Common myeloid progenitor, CD34-positive (primary cell): ENCODE measurements at regions not wholly inside any gene's neighbourhood (a gene's known extent, or its start where the extent isn't known, plus 50 kb on each side); places are given as distances from the start of the nearest gene placed in this dataset.

Experiments used
- CTCF ChIA-PET: fragments of 350-600 bp; sonication (Branson Sonifier 250); formaldehyde crosslinking; loops from one replicate; lab custom pipeline; 2021; ENCODE audit warnings: antibody characterized with exemption; lab: Charles Lee
- POLR2A ChIA-PET: fragments of 350-600 bp; sonication (Branson Sonifier 250); formaldehyde crosslinking; loops from one replicate; lab custom pipeline; 2021; ENCODE audit warnings: antibody characterized with exemption; lab: Charles Lee
- DNase-seq, 3 donors: peaks; one replicate each; pipeline versions ENCODE4 v3.0.0 to v3.0.0-alpha.2; 2013
- H3K27ac ChIP-seq, 2 experiments: 1 replicate in 1 of 2; 2 replicates in 1 of 2; pipeline ENCODE4 v1.7.0; 2013; ENCODE audit warnings: inconsistent platforms in 2 of 2, low read length in 2 of 2, mild to moderate bottlenecking in 2 of 2, low read depth in 1 of 2, moderate library complexity in 1 of 2; ENCODE audit not compliant: severe bottlenecking in 2 of 2, insufficient read depth in 1 of 2, poor library complexity in 1 of 2
- H3K27me3 ChIP-seq, 5 experiments: replicated peaks in 2 of 5; 1 replicate in 3 of 5; 2 replicates in 2 of 5; pipeline versions ENCODE4 v1.6.1 to v1.7.0; 2013; ENCODE audit warnings: low read length in 4 of 5, mild to moderate bottlenecking in 2 of 5, moderate library complexity in 2 of 5, inconsistent platforms in 1 of 5; ENCODE audit not compliant: insufficient read depth in 5 of 5, control insufficient read depth in 4 of 5
- H3K36me3 ChIP-seq, 4 experiments: 1 replicate in 2 of 4; 2 replicates in 2 of 4; pipeline versions ENCODE4 v1.6.1 to v1.7.0; 2013; ENCODE audit warnings: low read length in 3 of 4, control low read depth in 1 of 4, mild to moderate bottlenecking in 1 of 4; ENCODE audit not compliant: control insufficient read depth in 4 of 4, insufficient read depth in 4 of 4
- H3K4me1 ChIP-seq, 4 experiments: 1 replicate in 3 of 4; 2 replicates in 1 of 4; pipeline versions ENCODE4 v1.6.1 to v1.7.1; 2013; ENCODE audit warnings: low read length in 3 of 4, mild to moderate bottlenecking in 3 of 4, control low read depth in 1 of 4, inconsistent platforms in 1 of 4, moderate library complexity in 1 of 4; ENCODE audit not compliant: control insufficient read depth in 4 of 4, insufficient read depth in 4 of 4; ENCODE audit errors: control extremely low read depth in 1 of 4
- H3K4me3 ChIP-seq, 7 experiments: 1 replicate in 4 of 7; 2 replicates in 3 of 7; pipeline versions ENCODE4 v1.5.1 to v1.7.0; 2013; ENCODE audit warnings: mild to moderate bottlenecking in 7 of 7, low read length in 6 of 7, moderate library complexity in 6 of 7, inconsistent platforms in 2 of 7, low read depth in 2 of 7, control low read depth in 1 of 7; ENCODE audit not compliant: insufficient read depth in 4 of 7, control insufficient read depth in 1 of 7; ENCODE audit errors: extremely low read depth in 1 of 7
- H3K9me3 ChIP-seq, 5 experiments: 1 replicate in 4 of 5; 2 replicates in 1 of 5; pipeline versions ENCODE4 v1.6.1 to v1.7.1; 2013; ENCODE audit warnings: low read length in 4 of 5, mild to moderate bottlenecking in 2 of 5, inconsistent platforms in 1 of 5, low read depth in 1 of 5, moderate library complexity in 1 of 5; ENCODE audit not compliant: control insufficient read depth in 4 of 5, insufficient read depth in 2 of 5; ENCODE audit errors: control extremely low read depth in 1 of 5
- WGBS: methylation state at CpG from one replicate; pipeline ENCODE4 v1.1.5; 2013; ENCODE audit not compliant: insufficient coverage; 5-methylcytosine and 5-hydroxymethylcytosine counted together

DNA sequence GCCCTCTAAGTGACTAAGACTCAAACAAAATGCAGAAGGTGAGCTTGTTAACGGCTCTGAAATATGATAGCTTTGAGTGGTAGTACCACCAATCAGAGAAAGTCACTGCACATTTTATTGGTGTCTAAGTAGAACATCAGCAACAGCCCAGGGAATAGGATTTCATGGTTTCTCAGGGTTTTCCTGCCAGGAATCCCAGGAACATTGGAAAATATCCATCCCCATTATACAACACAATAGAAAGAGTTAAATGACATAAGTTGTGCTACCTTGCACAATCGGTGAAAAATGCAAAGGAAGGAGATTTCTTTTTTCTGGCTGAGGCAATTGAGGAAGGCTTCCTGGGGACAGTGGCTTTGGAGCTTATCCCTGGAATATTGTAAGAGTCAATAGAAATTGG lies 283.1 kb downstream of the HLX start:
- 60% methylated on average over 1 of the region's 2 CpGs for WGBS
- Histone ChIP-seq H3K9me3 (no peaks in the 10 kb centered on the region), H3K4me3 (no peak overlapping the region), H3K4me1 (peaks cover 18 to 31% (median 26%) of the 10 kb centered on the region in 4 experiments), H3K27me3 (peaks cover 0 to 2% (median 0%) of the 10 kb centered on the region in 5 experiments), H3K36me3 (no peaks in the 10 kb centered on the region), H3K27ac (no peak overlapping the region)
- DNase-seq = no peak
- ChIA-PET POLR2A (no interaction called here), CTCF (no interaction called here)

DNA sequence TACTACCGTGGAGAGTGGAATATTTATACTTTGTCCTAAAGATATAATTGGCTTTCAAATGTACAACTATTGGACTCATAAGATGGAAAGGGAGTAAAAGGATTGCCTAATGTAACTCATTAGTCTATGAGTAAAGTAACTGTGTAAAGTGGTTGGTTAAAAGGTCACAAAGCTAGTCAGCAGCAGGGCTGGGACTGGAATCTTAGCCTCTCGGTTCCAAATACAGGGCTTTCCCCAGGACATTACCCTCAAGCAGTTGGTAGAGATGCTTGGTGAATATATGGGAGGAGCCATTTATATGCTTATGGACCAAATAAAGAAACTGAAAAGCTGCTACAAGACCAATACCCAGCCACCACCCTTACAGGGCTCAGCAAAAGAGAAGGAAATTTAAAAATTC lies 283.7 kb downstream of the HLX start:
- POLR2A ChIA-PET = no interaction called here
- no CpG with 5 or more reads among the region's 2 CpGs for WGBS
- CTCF ChIA-PET = no interaction called here

DNA sequence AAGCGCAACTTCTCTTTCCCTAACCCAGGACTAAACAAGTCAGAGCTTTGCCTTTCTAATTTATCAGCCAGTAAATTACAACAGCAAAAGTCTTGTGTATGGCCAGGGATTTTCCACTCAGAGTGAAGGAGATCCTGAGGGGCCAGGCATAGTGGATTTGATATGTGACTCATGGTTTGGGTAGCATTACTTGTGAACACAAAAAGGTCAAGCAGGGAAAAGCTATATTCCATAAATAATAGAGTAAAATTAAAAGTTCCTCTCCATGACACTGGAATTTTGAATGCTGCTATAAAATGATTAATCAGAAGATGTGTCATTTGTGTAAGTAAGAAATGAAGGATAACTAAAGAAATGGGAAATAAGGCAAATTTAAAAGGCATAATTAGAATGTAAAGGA lies 284.8 kb downstream of the HLX start:
- no peak for DNase-seq
- Histone ChIP-seq H3K4me3 (no peak overlapping the region), H3K36me3 (no peaks in the 10 kb centered on the region), H3K27me3 (peaks cover 0 to 2% (median 0%) of the 10 kb centered on the region in 5 experiments), H3K27ac (no peak overlapping the region), H3K4me1 (peaks cover 29 to 43% (median 33%) of the 10 kb centered on the region in 4 experiments), H3K9me3 (no peaks in the 10 kb centered on the region)
- POLR2A ChIA-PET = no interaction called here
- WGBS = no CpG with 5 or more reads among the region's 1 CpG
- CTCF ChIA-PET = interaction anchor here (1.2 kb wide), 1 partner anchor 8 kb away, joined by 3 read pairs; no protein-coding TSS in a partner anchor

More for the DNA sequence above, 283.7 kb downstream of the HLX start:
- H3K9me3 ChIP-seq = no peaks in the 10 kb centered on the region
- peaks cover 0 to 2% (median 0%) of the 10 kb centered on the region in 5 experiments for H3K27me3 ChIP-seq
- DNase-seq = no peak
- no peaks in the 10 kb centered on the region for H3K36me3 ChIP-seq
- no peak overlapping the region for H3K4me3 ChIP-seq
- H3K4me1 ChIP-seq = peaks cover 23 to 34% (median 30%) of the 10 kb centered on the region in 4 experiments
- H3K27ac ChIP-seq = no peak overlapping the region

DNA sequence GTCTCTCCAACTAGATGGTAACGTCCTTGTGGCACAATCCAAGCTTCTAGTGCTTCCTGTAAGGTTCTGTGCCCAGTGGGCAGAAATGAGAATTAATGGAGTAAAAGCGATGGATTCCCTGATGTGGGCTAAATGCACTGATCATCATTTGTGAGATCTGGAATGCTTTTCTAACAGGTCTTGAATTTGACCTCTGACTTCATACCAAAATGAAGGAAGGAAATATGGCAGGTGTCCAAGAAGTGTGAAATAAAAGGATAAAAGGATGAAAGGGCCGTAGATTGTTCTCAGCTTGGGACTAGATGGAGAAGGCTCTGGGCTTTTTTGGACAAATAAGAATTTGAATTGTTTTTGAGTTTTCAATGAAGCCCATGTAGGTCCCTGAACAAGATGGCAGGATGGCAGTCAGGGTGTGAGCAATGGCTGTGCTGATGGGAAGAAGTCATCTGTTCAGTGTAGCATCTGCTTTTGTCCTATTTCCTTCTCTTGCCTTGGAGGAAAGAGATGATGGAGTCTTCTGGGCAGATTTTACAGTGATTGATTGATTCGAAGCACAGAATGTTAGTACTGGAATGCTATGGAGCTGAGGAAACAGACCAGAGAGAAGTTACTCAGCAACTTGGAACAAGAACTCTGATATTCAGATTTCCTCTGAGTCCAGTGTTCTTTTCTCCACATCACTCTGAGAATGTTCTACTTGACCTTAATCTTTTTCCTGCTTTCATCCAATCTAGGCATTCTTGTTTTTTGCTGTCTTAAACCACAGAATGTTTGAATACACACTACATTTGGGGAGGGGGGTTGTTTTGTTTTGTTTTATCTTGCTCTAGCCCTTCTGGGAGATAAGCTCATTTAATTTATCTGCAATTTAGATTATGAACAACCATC lies 286.0 kb downstream of the HLX start:
- POLR2A ChIA-PET = no interaction called here
- peaks cover 0 to 2% (median 0%) of the 10 kb centered on the region in 5 experiments for H3K27me3 ChIP-seq
- H3K27ac ChIP-seq = no peak overlapping the region
- H3K4me3 ChIP-seq = no peak overlapping the region
- DNase-seq = no peak
- peaks cover 29 to 47% (median 33%) of the 10 kb centered on the region in 4 experiments for H3K4me1 ChIP-seq
- CTCF ChIA-PET = interaction anchor here (1.2 to 1.8 kb wide), 2 partner anchors 9 to 290 kb away, joined by 3 to 5 read pairs; no protein-coding TSS in a partner anchor
- H3K36me3 ChIP-seq = no peaks in the 10 kb centered on the region
- 100% methylated on average over 4 of the region's 4 CpGs for WGBS
- H3K9me3 ChIP-seq = no peaks in the 10 kb centered on the region

DNA sequence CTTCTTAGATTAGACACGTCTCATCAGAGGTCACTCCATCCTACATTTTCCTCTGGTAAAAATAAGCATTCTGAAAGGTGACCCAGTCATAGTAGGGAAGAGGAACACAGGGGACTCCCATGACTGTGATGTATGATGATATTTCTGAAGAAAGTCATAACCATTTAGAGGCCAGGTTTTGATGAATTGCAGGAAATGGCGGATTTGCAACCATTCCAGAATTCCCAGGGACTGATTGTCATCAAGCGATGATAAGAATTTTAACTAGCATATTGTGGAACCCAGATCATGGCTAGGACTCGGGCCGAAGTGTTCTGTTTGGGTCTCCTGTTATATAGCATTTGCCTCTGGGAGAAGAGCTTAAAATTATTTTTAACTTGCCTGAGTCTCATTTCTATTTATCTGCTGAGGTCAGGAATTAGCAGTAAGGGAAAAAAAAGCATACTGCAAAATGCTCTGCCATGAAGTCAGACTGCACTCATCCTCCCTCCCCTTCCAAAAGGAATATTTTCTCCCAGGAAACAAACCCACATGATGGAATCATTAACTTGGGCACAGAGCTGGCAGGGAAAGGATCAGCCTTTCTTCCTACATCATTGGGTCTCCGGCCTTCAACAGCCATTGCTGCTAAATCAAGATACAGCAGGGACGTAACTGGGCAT lies 286.7 kb downstream of the HLX start:
- Histone ChIP-seq H3K4me1 (peaks cover 29 to 47% (median 33%) of the 10 kb centered on the region in 4 experiments), H3K27ac (no peak overlapping the region), H3K9me3 (no peaks in the 10 kb centered on the region), H3K27me3 (peaks cover 0 to 2% (median 0%) of the 10 kb centered on the region in 5 experiments), H3K4me3 (peak overlapping the region in 2 of 7 experiments; percentile 2 to 42), H3K36me3 (no peaks in the 10 kb centered on the region)
- ChIA-PET CTCF (interaction anchor here (0.6 to 2.6 kb wide), 4 partner anchors 11 to 291 kb away, joined by 3 to 6 read pairs (median 4); no protein-coding TSS in a partner anchor), POLR2A (interaction anchor here (1.0 to 1.2 kb wide), 2 partner anchors 92 to 287 kb away, joined by 3 read pairs; partner anchors contain the start of gene HLX)
- DNase-seq = no peak
- 49% methylated on average over 4 of the region's 7 CpGs for WGBS

DNA sequence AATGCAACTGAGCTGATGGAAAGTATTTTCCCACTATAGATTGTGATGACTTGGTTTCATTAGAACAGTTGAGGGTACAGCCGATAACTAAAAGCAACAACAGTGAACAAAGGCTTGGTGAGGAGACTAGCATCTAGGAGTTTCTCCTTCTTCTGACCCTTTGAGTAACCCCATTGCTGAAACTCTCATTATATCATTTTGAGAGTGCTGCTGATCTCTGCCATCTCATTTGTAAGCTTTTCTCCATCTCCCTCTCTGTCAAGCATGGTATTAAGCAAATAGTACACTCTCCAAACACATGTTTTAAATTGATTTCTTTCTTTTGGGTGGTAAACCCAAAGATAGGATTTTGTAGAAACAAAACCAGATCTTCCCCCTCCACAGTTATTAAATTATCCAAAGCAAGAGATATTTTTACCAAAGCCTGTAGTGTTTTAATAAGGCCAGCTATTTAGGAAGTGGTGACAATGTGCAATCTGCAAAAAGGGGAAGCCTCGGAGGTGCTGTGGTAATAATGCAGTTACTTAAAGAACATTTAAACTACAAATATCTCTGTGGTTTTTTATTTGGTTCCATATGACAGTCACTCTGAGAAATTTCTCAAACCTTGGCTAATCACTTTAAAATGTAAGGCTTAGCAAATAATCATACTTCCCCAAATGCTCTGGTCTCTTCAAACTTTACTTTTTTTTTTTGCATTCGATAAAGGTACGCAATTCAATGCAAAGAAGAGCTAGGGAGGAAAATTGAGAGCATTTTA lies 287.5 kb downstream of the HLX start:
- Histone ChIP-seq H3K4me3 (peak overlapping the region in 4 of 7 experiments; percentile 20 to 59 (median 44)), H3K27me3 (peaks cover 0 to 2% (median 0%) of the 10 kb centered on the region in 5 experiments), H3K9me3 (peaks cover 0 to 5% (median 4%) of the 10 kb centered on the region in 5 experiments), H3K36me3 (no peaks in the 10 kb centered on the region), H3K4me1 (peaks cover 24 to 43% (median 32%) of the 10 kb centered on the region in 4 experiments), H3K27ac (no peak overlapping the region)
- ChIA-PET POLR2A (interaction anchor here (1.0 to 1.6 kb wide), 3 partner anchors 93 to 287 kb away, joined by 3 to 5 read pairs (median 3); partner anchors contain the start of gene HLX), CTCF (interaction anchor here (0.6 to 2.6 kb wide), 9 partner anchors 10 to 292 kb away, joined by 3 to 6 read pairs (median 3); no protein-coding TSS in a partner anchor)
- 7% methylated on average over 3 of the region's 4 CpGs for WGBS
- DNase-seq = peak; percentile 91 to 99 (median 98)
